OCI-LY7 (cell line): ENCODE measurements at regions not wholly inside any gene's neighbourhood (a gene's known extent, or its start where the extent isn't known, plus 50 kb on each side); places are given as distances from the start of the nearest gene placed in this dataset.

ENCODE experiments used
- BruUV-seq: library from RNA; stranded (reverse); fragments of 400-500 nt; replicated peaks from 2 replicates; lab custom pipeline; 2021; lab: Mats Ljungman, UMichigan
- CTCF ChIA-PET: fragments of 300-600 bp; sonication (Branson Sonifier 250); formaldehyde crosslinking; loops from one replicate; lab custom pipeline; 2022; ENCODE audit warnings: antibody characterized with exemption; ENCODE audit not compliant: unreplicated experiment; lab: Charles Lee
- POLR2A ChIA-PET: fragments of 300-600 bp; sonication (Branson Sonifier 250); formaldehyde crosslinking; loops from one replicate; lab custom pipeline; 2022; ENCODE audit warnings: antibody characterized with exemption; lab: Charles Lee
- DNase-seq: peaks from one replicate; pipeline ENCODE4 v3.0.0-alpha.2; 2015; ENCODE audit warnings: low spot score
- H2AFZ ChIP-seq: fragments of 200-600 bp; sonication (generic), shearing (Covaris generic); 2 replicates; pipeline ENCODE4 v1.6.1; 2014; ENCODE audit warnings: mild to moderate bottlenecking, antibody characterized with exemption, low read length, moderate library complexity
- H3K27ac ChIP-seq: fragments of 200-600 bp; sonication (generic); 2 replicates; pipeline ENCODE4 v1.5.1; 2014; ENCODE audit warnings: mixed run types, low read depth, mild to moderate bottlenecking, moderate library complexity, low read length, inconsistent platforms; ENCODE audit not compliant: poor library complexity, severe bottlenecking
- H3K36me3 ChIP-seq: fragments of 200-600 bp; sonication (generic); 2 replicates; pipeline ENCODE4 v1.6.1; 2014; ENCODE audit warnings: mild to moderate bottlenecking, antibody characterized with exemption, low read length, moderate library complexity, mixed read lengths; ENCODE audit not compliant: insufficient read depth
- H3K4me1 ChIP-seq: fragments of 200-600 bp; sonication (generic); 2 replicates; pipeline ENCODE4 v1.5.1; 2014; ENCODE audit warnings: mild to moderate bottlenecking, low read length; ENCODE audit not compliant: insufficient read depth, poor library complexity, severe bottlenecking
- H3K4me2 ChIP-seq: fragments of 200-600 bp; sonication (generic); 2 replicates; pipeline ENCODE4 v1.6.1; 2014; ENCODE audit warnings: mild to moderate bottlenecking, low read length
- H3K4me3 ChIP-seq: fragments of 200-600 bp; sonication (generic); 2 replicates; pipeline ENCODE4 v1.5.1; 2014; ENCODE audit warnings: mild to moderate bottlenecking, low read depth, low read length; ENCODE audit not compliant: poor library complexity, severe bottlenecking
- H3K79me2 ChIP-seq: fragments of 200-600 bp; sonication (generic); 2 replicates; pipeline ENCODE4 v1.6.1; 2016; ENCODE audit warnings: low read depth, mild to moderate bottlenecking, low read length, moderate library complexity, mixed read lengths; ENCODE audit not compliant: insufficient read depth
- H3K9me2 ChIP-seq: fragments of 200-600 bp; sonication (generic); 2 replicates; pipeline ENCODE4 v1.6.1; 2016; ENCODE audit warnings: mild to moderate bottlenecking, low read length, mixed read lengths; ENCODE audit not compliant: insufficient read depth
- H3K9me3 ChIP-seq: fragments of 200-600 bp; sonication (generic); 2 replicates; pipeline ENCODE4 v1.6.1; 2014; ENCODE audit warnings: mild to moderate bottlenecking, mixed run types, low read length, mixed read lengths
- H4K20me1 ChIP-seq: fragments of 200-600 bp; sonication (generic); 2 replicates; pipeline ENCODE4 v1.6.1; 2014; ENCODE audit warnings: mild to moderate bottlenecking, antibody characterized with exemption, low read length, moderate library complexity, mixed read lengths; ENCODE audit not compliant: insufficient read depth
- CTCF ChIP-seq: fragments of 200-600 bp; sonication (generic); conservative IDR thresholded peaks from 2 replicates; pipeline ENCODE4 v1.5.1; 2014; ENCODE audit warnings: mild to moderate bottlenecking, antibody characterized with exemption, low read length, moderate library complexity, mixed read lengths
- EZH2phosphoT487 ChIP-seq: fragments of 200-600 bp; sonication (generic); IDR thresholded peaks from 2 replicates; pipeline ENCODE4 v1.6.1; 2018; ENCODE audit warnings: low read depth, borderline replicate concordance, mild to moderate bottlenecking, mixed run types, antibody characterized with exemption, low read length, moderate library complexity, mixed read lengths
- intact Hi-C: fragments of 100-400 bp; cut with micrococcal nuclease; formaldehyde crosslinking; loops from one replicate; pipeline ENCODE4 v1.10.0; 2022; ENCODE audit not compliant: unreplicated experiment

- TF ChIP-seq CTCF (no peak), EZH2phosphoT487 (no peak)
- no peak for DNase-seq
- no peaks in the 10 kb centered on the region for H3K9me2 ChIP-seq
- H3K4me2 ChIP-seq = no peak overlapping the region
- no peak overlapping the region for H2AFZ ChIP-seq
- no peaks in the 10 kb centered on the region for H3K79me2 ChIP-seq
- H3K9me3 ChIP-seq = no peaks in the 10 kb centered on the region
- H3K27ac ChIP-seq = no peak overlapping the region
- H3K4me3 ChIP-seq = no peak overlapping the region
- H3K4me1 ChIP-seq = no peaks in the 10 kb centered on the region
- CTCF ChIA-PET = no interaction called here
- H4K20me1 ChIP-seq = no peaks in the 10 kb centered on the region
- POLR2A ChIA-PET = no interaction called here
- H3K36me3 ChIP-seq = no peaks in the 10 kb centered on the region
- intact Hi-C loops = no loop called here
- no TSS peak for BruUV-seq
Measured at GRCh38 chr1:83676106-83676505, 322.8 kb downstream of the TTLL7 start.

GRCh38 chr1:83673312-83673711 lies 325.6 kb downstream of the TTLL7 start:
- no peaks in the 10 kb centered on the region for H3K9me2 ChIP-seq
- no peaks in the 10 kb centered on the region for H3K9me3 ChIP-seq
- no TSS peak for BruUV-seq
- intact Hi-C loops = no loop called here
- POLR2A ChIA-PET = no interaction called here
- no peaks in the 10 kb centered on the region for H4K20me1 ChIP-seq
- no peak overlapping the region for H3K27ac ChIP-seq
- H3K4me3 ChIP-seq = no peak overlapping the region
- H3K4me1 ChIP-seq = no peaks in the 10 kb centered on the region
- no peak overlapping the region for H2AFZ ChIP-seq
- no peaks in the 10 kb centered on the region for H3K36me3 ChIP-seq
- TF ChIP-seq CTCF (no peak), EZH2phosphoT487 (no peak)
- DNase-seq = no peak
- no peaks in the 10 kb centered on the region for H3K79me2 ChIP-seq
- no peak overlapping the region for H3K4me2 ChIP-seq
- CTCF ChIA-PET = no interaction called here

- DNase-seq = no peak
- H3K9me2 ChIP-seq = no peaks in the 10 kb centered on the region
- no peak overlapping the region for H3K4me2 ChIP-seq
- ChIA-PET POLR2A (interaction anchor here (0.6 to 1.2 kb wide), 2 partner anchors 26 to 197 kb away, joined by 3 read pairs; no protein-coding TSS in a partner anchor), CTCF (no interaction called here)
- H3K36me3 ChIP-seq = no peaks in the 10 kb centered on the region
- H4K20me1 ChIP-seq = no peaks in the 10 kb centered on the region
- no peak overlapping the region for H3K27ac ChIP-seq
- no peak overlapping the region for H2AFZ ChIP-seq
- H3K9me3 ChIP-seq = no peaks in the 10 kb centered on the region
- BruUV-seq = no TSS peak
- H3K79me2 ChIP-seq = no peaks in the 10 kb centered on the region
- TF ChIP-seq CTCF (no peak), EZH2phosphoT487 (no peak)
- no peak overlapping the region for H3K4me3 ChIP-seq
- intact Hi-C loops = no loop called here
- H3K4me1 ChIP-seq = no peaks in the 10 kb centered on the region
Measured at GRCh38 chr1:83671586-83671985, 327.3 kb downstream of the TTLL7 start.
